ENCODE measurements at regions not wholly inside any gene's neighbourhood (a gene's known extent, or its start where the extent isn't known, plus 50 kb on each side); places are given as distances from the start of the nearest gene placed in this dataset.

DNA sequence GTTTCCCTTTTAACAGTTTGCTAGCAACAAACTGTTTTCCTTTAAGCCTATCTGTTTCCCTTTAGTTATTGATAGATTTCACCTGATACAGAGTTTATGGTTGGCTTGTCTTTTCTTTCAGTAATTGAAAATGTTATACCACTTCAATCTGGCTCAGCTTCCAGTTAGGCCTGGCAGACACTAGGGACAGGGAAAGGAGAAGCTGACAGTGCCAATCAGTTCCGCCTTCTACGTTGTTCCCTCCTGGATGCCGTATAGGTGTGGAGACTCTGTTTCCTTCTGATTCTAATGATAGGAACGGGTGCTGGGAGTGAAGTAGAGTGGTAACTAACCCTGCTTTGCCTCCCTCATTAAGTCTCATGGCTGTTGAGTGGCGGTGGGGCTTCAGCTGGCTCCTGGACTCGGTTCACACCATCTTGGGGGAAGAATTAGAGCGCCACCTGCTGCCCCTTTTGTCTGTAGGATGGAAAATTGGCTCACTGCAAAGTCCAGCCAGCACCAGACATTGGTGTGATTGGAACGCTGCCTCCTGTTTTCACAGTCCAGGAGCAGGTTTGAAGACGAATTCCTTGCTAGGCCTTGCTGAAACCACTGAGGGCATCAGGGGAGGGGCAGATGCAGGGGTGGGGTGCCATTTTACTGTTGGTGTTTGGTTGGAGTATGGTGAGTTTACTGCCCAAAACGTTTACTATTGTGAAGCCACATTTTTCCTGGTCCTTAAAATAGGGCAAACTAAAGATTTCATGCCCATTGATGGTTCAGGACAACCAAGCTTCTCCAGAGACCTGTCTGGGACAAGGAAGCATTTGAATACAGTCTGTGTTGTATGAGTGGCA, 1729.5 kb downstream of the GRIK2 start:
- TF ChIP-seq, protein P1, sequence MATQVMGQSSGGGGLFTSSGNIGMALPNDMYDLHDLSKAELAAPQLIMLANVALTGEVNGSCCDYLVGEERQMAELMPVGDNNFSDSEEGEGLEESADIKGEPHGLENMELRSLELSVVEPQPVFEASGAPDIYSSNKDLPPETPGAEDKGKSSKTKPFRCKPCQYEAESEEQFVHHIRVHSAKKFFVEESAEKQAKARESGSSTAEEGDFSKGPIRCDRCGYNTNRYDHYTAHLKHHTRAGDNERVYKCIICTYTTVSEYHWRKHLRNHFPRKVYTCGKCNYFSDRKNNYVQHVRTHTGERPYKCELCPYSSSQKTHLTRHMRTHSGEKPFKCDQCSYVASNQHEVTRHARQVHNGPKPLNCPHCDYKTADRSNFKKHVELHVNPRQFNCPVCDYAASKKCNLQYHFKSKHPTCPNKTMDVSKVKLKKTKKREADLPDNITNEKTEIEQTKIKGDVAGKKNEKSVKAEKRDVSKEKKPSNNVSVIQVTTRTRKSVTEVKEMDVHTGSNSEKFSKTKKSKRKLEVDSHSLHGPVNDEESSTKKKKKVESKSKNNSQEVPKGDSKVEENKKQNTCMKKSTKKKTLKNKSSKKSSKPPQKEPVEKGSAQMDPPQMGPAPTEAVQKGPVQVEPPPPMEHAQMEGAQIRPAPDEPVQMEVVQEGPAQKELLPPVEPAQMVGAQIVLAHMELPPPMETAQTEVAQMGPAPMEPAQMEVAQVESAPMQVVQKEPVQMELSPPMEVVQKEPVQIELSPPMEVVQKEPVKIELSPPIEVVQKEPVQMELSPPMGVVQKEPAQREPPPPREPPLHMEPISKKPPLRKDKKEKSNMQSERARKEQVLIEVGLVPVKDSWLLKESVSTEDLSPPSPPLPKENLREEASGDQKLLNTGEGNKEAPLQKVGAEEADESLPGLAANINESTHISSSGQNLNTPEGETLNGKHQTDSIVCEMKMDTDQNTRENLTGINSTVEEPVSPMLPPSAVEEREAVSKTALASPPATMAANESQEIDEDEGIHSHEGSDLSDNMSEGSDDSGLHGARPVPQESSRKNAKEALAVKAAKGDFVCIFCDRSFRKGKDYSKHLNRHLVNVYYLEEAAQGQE (IDR thresholded peaks at IDR 0.05; ENCODE audit: low read depth), result no peak
- TF ChIP-seq CREB1 (IDR thresholded peaks at IDR 0.05; ENCODE audit: low read depth) (no peak), EGR1 (IDR thresholded peaks at IDR 0.05) (no peak), YY1 (IDR thresholded peaks at IDR 0.05; ENCODE audit: low read depth) (no peak), CEBPB (IDR thresholded peaks at IDR 0.05) (no peak), TAF1 (IDR thresholded peaks at IDR 0.05; ENCODE audit: low read depth) (no peak), ZBTB7A (IDR thresholded peaks at IDR 0.05; ENCODE audit: low read depth) (no peak), TCF12 (IDR thresholded peaks at IDR 0.05; ENCODE audit: low read depth) (no peak), RAD21 (IDR thresholded peaks at IDR 0.05; ENCODE audit: low read depth) (peak; percentile 87), EP300 (IDR thresholded peaks at IDR 0.05; ENCODE audit: borderline replicate concordance) (no peak), FOXM1 (IDR thresholded peaks at IDR 0.05; ENCODE audit: borderline replicate concordance, low read depth) (no peak)
- TF ChIP-seq, protein P2, sequence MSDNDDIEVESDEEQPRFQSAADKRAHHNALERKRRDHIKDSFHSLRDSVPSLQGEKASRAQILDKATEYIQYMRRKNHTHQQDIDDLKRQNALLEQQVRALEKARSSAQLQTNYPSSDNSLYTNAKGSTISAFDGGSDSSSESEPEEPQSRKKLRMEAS (IDR thresholded peaks at IDR 0.05), result no peak

Measured in Ishikawa (cell line).